ENCODE measurements at regions not wholly inside any gene's neighbourhood (a gene's known extent, or its start where the extent isn't known, plus 50 kb on each side); places are given as distances from the start of the nearest gene placed in this dataset.
"Not testable (repeated sequence)": the region's sequence is repeated elsewhere in the genome, so short reads cannot be mapped to it uniquely, and the experiment has no call there.

DNA sequence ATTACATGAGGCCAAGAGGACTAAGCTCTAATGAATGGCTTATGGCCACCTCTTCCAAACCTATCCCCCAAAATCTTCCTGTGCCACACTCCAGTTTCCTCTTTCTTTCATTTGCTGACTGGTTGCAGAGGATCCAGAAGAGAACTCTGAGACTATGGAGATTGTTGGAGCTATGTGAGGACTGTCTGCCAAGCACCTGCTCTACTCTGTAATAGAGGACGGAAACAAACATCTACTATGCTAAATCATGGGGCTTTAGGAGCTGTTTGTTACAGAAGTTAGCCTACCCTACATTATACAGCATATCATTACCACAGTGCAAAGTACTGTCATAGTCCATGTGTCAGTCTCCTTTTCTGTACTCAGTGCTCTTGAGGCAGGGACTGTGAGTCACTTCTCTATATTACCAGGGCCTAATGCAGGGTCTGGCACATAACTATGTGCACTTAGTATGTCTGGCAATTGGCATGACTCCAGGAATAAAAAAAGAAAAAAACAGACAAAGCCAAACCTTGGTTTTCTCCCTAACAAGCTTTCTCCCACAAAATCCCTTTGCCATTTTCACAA, 95.1 kb downstream of the RPAP3 start:
- no peak overlapping the region for H3K27ac ChIP-seq (ENCODE audit: low read length)
- no peaks in the 10 kb centered on the region for H3K36me3 ChIP-seq (ENCODE audit: control insufficient read depth in 2 of 2, insufficient read depth in 2 of 2, low read length in 2 of 2)
- no peak overlapping the region for H3K4me3 ChIP-seq (ENCODE audit: low read length in 2 of 2)
- no peak overlapping the region for H3K9ac ChIP-seq (ENCODE audit: low read length in 2 of 2)
- H3K4me1 ChIP-seq (ENCODE audit: control insufficient read depth, insufficient read depth, low read length): no peaks in the 10 kb centered on the region
- no peaks in the 10 kb centered on the region for H3K27me3 ChIP-seq (ENCODE audit: control insufficient read depth in 1 of 2, insufficient read depth in 2 of 2, low read length in 2 of 2)
- peaks cover 0 to 2% of the 10 kb centered on the region in 2 donors for H3K9me3 ChIP-seq (ENCODE audit: control insufficient read depth in 2 of 2, low read length in 2 of 2)

DNA sequence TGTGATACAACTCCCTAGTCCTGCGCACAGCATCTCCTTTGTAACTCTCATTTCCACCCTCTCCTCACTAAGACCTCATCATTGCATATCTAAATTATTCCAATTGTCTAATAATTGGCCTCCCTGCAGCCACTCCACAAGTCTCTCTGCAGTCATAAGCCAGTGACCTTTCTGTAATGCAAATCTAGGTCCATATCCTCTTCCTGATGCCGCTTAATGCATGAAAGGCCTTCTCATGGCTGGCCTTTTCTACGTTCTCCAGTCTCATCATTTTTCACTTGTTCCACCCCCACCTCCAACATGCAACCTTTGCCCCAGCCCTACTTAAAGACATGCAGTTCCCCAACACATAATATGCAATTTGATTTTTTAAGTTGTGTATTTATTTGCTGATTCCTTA, 96.0 kb downstream of the RPAP3 start:
- no peaks in the 10 kb centered on the region for H3K27me3 ChIP-seq (ENCODE audit: control insufficient read depth in 1 of 2, insufficient read depth in 2 of 2, low read length in 2 of 2)
- no peak overlapping the region for H3K27ac ChIP-seq (ENCODE audit: low read length)
- H3K4me1 ChIP-seq (ENCODE audit: control insufficient read depth, insufficient read depth, low read length): no peaks in the 10 kb centered on the region
- H3K36me3 ChIP-seq (ENCODE audit: control insufficient read depth in 2 of 2, insufficient read depth in 2 of 2, low read length in 2 of 2): no peaks in the 10 kb centered on the region
- no peak overlapping the region for H3K4me3 ChIP-seq (ENCODE audit: low read length in 2 of 2)
- H3K9me3 ChIP-seq (ENCODE audit: control insufficient read depth in 2 of 2, low read length in 2 of 2): peaks cover 0 to 2% of the 10 kb centered on the region in 2 donors
- no peak overlapping the region for H3K9ac ChIP-seq (ENCODE audit: low read length in 2 of 2)

DNA sequence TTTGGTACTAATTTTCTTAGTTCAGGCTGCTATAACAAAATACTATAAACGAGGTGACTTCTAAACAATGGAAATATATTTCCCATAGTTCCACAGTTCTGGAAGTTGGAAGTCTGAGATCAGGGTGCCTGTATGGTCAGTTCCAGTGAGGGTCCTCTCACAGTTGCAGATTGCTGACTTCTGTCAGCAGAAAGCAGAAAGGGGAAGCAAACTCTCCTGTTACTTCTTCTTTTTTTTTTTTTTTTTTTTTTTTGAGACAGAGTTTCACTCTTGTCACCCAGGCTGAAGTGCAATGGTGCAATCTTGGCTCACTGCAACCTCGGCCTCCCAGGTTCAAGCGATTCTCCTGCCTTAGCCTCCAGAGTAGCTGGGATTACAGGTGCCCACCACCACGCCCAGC, 97.2 kb downstream of the RPAP3 start:
- H3K27ac ChIP-seq (ENCODE audit: low read length); H3K27me3 ChIP-seq (ENCODE audit: control insufficient read depth in 1 of 2, insufficient read depth in 2 of 2, low read length in 2 of 2); H3K9me3 ChIP-seq (ENCODE audit: control insufficient read depth in 2 of 2, low read length in 2 of 2); H3K36me3 ChIP-seq (ENCODE audit: control insufficient read depth in 2 of 2, insufficient read depth in 2 of 2, low read length in 2 of 2); H3K4me1 ChIP-seq (ENCODE audit: control insufficient read depth, insufficient read depth, low read length); H3K9ac ChIP-seq (ENCODE audit: low read length in 2 of 2); H3K4me3 ChIP-seq (ENCODE audit: low read length in 2 of 2): not testable (repeated sequence)

DNA sequence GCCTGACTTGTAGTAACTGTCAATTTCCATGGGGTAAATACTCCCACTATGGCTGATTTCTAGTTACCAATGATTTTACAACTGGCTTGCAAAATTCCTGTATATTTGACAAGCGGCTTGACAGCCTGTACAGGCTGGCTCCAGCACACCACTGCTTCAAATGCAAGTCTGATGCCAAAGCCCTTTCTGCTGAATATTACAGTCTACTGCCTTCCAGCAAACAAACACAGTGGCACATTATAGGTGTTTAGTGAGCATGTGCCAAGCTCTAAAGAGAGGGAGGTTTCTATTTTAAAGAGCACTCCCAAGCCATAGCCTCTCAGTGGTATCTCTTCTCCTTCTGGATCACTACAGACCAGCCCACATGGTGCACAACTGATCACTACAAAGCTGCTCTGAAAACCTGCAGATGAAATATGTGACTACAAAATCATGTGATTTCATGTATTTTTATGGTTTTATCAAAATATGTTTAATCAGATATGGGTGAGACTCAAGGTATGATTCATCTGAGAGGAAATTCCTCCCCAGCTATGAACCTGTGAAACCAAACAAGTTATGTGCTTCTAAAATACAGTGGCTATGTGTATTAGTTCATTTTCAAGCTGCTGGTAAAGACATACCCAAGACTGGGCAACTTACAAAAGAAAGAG, 101.5 kb downstream of the RPAP3 start:
- Histone ChIP-seq H3K4me1 (ENCODE audit: control insufficient read depth, insufficient read depth, low read length) (no peaks in the 10 kb centered on the region), H3K4me3 (ENCODE audit: low read length in 2 of 2) (no peak overlapping the region), H3K36me3 (ENCODE audit: control insufficient read depth in 2 of 2, insufficient read depth in 2 of 2, low read length in 2 of 2) (no peaks in the 10 kb centered on the region), H3K27me3 (ENCODE audit: control insufficient read depth in 1 of 2, insufficient read depth in 2 of 2, low read length in 2 of 2) (no peaks in the 10 kb centered on the region), H3K27ac (ENCODE audit: low read length) (no peak overlapping the region), H3K9me3 (ENCODE audit: control insufficient read depth in 2 of 2, low read length in 2 of 2) (peaks cover 2 to 3% of the 10 kb centered on the region in 2 donors), H3K9ac (ENCODE audit: low read length in 2 of 2) (no peak overlapping the region)

DNA sequence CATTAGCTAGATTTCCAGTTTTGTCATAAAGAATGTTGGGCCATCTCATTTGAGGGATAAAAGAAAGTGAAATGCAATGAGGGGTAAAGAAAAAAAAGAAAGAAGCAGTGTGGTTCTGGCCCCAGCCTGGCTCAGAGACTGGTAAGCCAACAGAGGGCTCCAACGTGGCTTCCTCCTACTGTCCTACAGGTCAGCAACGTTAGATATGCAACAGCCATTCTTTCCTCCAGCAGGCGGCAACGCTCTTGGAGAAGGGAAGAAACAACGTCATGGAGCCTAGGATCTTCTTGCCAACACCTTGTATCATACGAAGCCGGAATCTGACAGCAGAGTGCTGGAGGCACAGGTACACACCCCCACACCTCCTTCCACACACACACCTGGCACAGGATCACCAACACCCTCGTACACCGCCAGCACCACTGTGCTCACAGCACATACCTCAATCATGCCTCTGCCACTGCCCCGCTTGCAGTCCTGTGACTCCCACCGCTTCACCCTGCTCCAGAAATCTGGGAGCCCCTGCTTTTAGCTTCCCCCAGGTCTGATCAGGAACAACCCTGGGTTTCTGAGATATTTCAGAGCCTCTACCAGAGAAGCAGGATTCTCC, 102.8 kb downstream of the RPAP3 start:
- no peak overlapping the region for H3K9ac ChIP-seq (ENCODE audit: low read length in 2 of 2)
- no peaks in the 10 kb centered on the region for H3K27me3 ChIP-seq (ENCODE audit: control insufficient read depth in 1 of 2, insufficient read depth in 2 of 2, low read length in 2 of 2)
- peaks cover 2 to 5% of the 10 kb centered on the region in 2 donors for H3K9me3 ChIP-seq (ENCODE audit: control insufficient read depth in 2 of 2, low read length in 2 of 2)
- no peaks in the 10 kb centered on the region for H3K4me1 ChIP-seq (ENCODE audit: control insufficient read depth, insufficient read depth, low read length)
- H3K4me3 ChIP-seq (ENCODE audit: low read length in 2 of 2): no peak overlapping the region
- no peaks in the 10 kb centered on the region for H3K36me3 ChIP-seq (ENCODE audit: control insufficient read depth in 2 of 2, insufficient read depth in 2 of 2, low read length in 2 of 2)
- H3K27ac ChIP-seq (ENCODE audit: low read length): no peak overlapping the region

DNA sequence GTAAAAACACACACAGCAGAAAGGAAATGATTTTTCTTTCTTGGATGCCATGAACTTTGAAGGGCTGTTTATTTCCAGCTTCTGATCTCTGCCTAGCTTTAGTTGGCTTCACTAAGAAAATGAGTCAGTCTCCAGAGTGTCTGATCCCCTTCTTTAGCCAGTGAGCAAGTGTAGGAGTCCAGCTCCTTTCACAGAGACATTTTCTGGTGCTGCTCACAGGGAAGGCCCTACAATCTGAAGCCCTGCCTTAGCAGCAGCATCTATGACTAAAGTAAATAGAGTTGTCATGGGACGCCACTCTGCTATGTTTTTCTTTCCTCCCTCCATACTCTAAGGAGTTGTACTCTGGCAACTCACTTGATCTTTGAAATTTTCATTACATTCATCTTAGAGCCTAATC, 103.5 kb downstream of the RPAP3 start:
- H3K4me3 ChIP-seq (ENCODE audit: low read length in 2 of 2): no peak overlapping the region
- no peaks in the 10 kb centered on the region for H3K36me3 ChIP-seq (ENCODE audit: control insufficient read depth in 2 of 2, insufficient read depth in 2 of 2, low read length in 2 of 2)
- H3K9me3 ChIP-seq (ENCODE audit: control insufficient read depth in 2 of 2, low read length in 2 of 2): peaks cover 0 to 5% of the 10 kb centered on the region in 2 donors
- H3K4me1 ChIP-seq (ENCODE audit: control insufficient read depth, insufficient read depth, low read length): no peaks in the 10 kb centered on the region
- H3K27ac ChIP-seq (ENCODE audit: low read length): no peak overlapping the region
- H3K9ac ChIP-seq (ENCODE audit: low read length in 2 of 2): no peak overlapping the region
- no peaks in the 10 kb centered on the region for H3K27me3 ChIP-seq (ENCODE audit: control insufficient read depth in 1 of 2, insufficient read depth in 2 of 2, low read length in 2 of 2)

DNA sequence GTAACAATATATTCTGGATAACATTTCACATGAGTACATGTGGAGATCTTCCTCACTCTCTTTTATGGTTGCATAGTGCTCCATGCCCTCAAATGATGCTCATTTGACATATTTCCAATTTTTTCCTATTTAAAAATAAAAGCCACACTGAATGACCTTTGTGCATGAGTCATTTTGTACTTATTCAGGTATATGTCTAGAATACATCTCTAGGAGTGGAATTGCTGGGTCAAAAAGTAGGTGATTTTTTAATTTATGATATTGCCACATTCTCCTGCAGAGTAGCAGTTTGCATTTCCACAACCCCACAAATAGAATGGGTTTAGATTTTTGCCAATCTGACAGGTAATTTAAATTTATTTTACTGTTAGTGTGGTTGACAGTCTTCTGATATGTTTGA, 104.8 kb downstream of the RPAP3 start:
- Histone ChIP-seq H3K36me3 (ENCODE audit: control insufficient read depth in 2 of 2, insufficient read depth in 2 of 2, low read length in 2 of 2) (no peaks in the 10 kb centered on the region), H3K9ac (ENCODE audit: low read length in 2 of 2) (no peak overlapping the region), H3K9me3 (ENCODE audit: control insufficient read depth in 2 of 2, low read length in 2 of 2) (peaks cover 0 to 5% of the 10 kb centered on the region in 2 donors), H3K4me1 (ENCODE audit: control insufficient read depth, insufficient read depth, low read length) (no peaks in the 10 kb centered on the region), H3K27me3 (ENCODE audit: control insufficient read depth in 1 of 2, insufficient read depth in 2 of 2, low read length in 2 of 2) (no peaks in the 10 kb centered on the region), H3K27ac (ENCODE audit: low read length) (no peak overlapping the region), H3K4me3 (ENCODE audit: low read length in 2 of 2) (no peak overlapping the region)

DNA sequence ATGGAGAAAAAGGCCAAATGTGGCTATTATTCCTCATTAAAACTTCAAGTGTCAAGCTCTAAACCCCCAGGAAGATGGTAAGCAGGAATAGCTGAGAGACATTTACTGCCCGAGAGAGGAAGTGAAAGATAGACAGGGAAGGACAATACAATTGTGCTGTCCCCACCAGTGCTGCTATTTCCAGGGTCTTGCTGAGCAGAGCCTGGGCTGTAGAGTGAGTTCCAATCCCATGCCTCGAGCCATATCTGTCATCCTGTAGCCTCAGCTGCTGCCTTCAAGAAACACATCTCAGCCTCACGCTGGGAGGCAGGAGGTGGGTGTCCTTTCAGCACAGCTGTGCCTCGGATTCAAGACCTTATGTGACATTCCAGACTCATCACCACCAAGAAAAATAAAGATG, 114.0 kb downstream of the RPAP3 start:
- no peaks in the 10 kb centered on the region for H3K27me3 ChIP-seq (ENCODE audit: control insufficient read depth in 1 of 2, insufficient read depth in 2 of 2, low read length in 2 of 2)
- H3K27ac ChIP-seq (ENCODE audit: low read length): no peak overlapping the region
- H3K36me3 ChIP-seq (ENCODE audit: control insufficient read depth in 2 of 2, insufficient read depth in 2 of 2, low read length in 2 of 2): no peaks in the 10 kb centered on the region
- H3K9me3 ChIP-seq (ENCODE audit: control insufficient read depth in 2 of 2, low read length in 2 of 2): no peaks in the 10 kb centered on the region
- H3K9ac ChIP-seq (ENCODE audit: low read length in 2 of 2): no peak overlapping the region
- no peaks in the 10 kb centered on the region for H3K4me1 ChIP-seq (ENCODE audit: control insufficient read depth, insufficient read depth, low read length)
- no peak overlapping the region for H3K4me3 ChIP-seq (ENCODE audit: low read length in 2 of 2)

DNA sequence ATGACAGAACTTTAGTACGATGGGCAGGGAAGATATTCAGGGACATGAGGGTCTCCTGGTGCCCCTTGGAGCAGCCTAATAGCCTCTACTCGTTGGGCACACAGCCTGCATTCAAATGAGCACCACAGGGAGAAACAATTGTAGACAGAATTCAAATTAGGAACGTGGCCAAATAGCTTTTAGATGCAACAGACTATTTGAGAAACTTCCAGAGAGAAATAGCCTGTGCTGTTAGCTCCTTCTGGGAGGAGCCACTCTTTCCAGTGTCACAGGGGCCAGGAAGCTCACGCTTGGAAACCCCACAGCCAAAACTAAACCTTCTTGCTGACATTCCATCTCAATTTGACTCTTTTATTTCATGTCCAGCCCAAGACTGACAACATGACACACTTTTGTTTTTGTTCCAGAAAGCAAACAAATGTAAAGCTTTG, 114.5 kb downstream of the RPAP3 start:
- no peak overlapping the region for H3K27ac ChIP-seq (ENCODE audit: low read length)

DNA sequence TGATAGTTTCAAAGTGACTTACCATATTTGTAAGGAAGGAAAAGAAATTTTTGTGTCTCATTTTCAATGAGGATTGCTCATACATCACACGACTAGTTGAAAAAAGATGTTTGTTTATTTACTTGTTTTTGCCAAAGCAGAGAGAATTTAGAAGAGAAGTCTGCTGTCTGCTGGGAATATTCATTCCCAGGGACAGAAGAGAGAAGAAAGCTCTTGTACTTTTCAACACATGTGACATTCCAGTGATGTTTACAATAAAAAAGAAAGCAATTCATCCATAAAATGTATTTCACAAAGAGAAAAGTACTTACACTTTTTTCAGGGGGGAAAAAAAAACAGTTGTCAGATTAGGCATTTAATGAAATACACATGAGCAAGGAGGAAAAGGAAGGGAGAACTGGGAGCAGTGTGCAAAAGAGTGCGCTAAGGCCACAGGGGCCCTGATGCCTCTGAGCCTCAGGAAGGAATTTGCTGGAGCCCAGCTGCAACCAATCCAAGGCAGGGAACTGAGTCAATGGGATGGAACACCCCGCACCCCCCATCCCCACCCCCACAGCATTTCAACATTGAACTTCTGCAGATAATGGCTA, 115.0 kb downstream of the RPAP3 start:
- Histone ChIP-seq H3K4me3 (ENCODE audit: low read length in 2 of 2) (no peak overlapping the region), H3K27me3 (ENCODE audit: control insufficient read depth in 1 of 2, insufficient read depth in 2 of 2, low read length in 2 of 2) (no peaks in the 10 kb centered on the region), H3K27ac (ENCODE audit: low read length) (no peak overlapping the region), H3K9ac (ENCODE audit: low read length in 2 of 2) (no peak overlapping the region), H3K9me3 (ENCODE audit: control insufficient read depth in 2 of 2, low read length in 2 of 2) (no peaks in the 10 kb centered on the region), H3K36me3 (ENCODE audit: control insufficient read depth in 2 of 2, insufficient read depth in 2 of 2, low read length in 2 of 2) (no peaks in the 10 kb centered on the region), H3K4me1 (ENCODE audit: control insufficient read depth, insufficient read depth, low read length) (no peaks in the 10 kb centered on the region)

More for the DNA sequence above, 114.5 kb downstream of the RPAP3 start:
- Histone ChIP-seq H3K9ac (ENCODE audit: low read length in 2 of 2) (no peak overlapping the region), H3K27me3 (ENCODE audit: control insufficient read depth in 1 of 2, insufficient read depth in 2 of 2, low read length in 2 of 2) (no peaks in the 10 kb centered on the region), H3K4me1 (ENCODE audit: control insufficient read depth, insufficient read depth, low read length) (no peaks in the 10 kb centered on the region), H3K4me3 (ENCODE audit: low read length in 2 of 2) (no peak overlapping the region), H3K9me3 (ENCODE audit: control insufficient read depth in 2 of 2, low read length in 2 of 2) (no peaks in the 10 kb centered on the region), H3K36me3 (ENCODE audit: control insufficient read depth in 2 of 2, insufficient read depth in 2 of 2, low read length in 2 of 2) (no peaks in the 10 kb centered on the region)
